ENCODE measurements at regions not wholly inside any gene's neighbourhood (a gene's known extent, or its start where the extent isn't known, plus 50 kb on each side); places are given as distances from the start of the nearest gene placed in this dataset.

GRCh38 chr11:116694349-116694725 is 78.5 kb downstream of the BUD13 start:
- TF ChIP-seq POLR2AphosphoS5 (IDR thresholded peaks at IDR 0.05), result no peak
- TF ChIP-seq POLR2A (IDR thresholded peaks at IDR 0.05), result no peak
- TF ChIP-seq CTCF (IDR thresholded peaks at IDR 0.05), result no peak
